Activated CD4-positive, alpha-beta T cell treated with anti-CD3 and anti-CD28 coated beads for 36 hours (primary cell): ENCODE measurements at regions not wholly inside any gene's neighbourhood (a gene's known extent, or its start where the extent isn't known, plus 50 kb on each side); places are given as distances from the start of the nearest gene placed in this dataset.

Experiments
- ATAC-seq: fragments of 200-7000 bp; cut with Tn5 transposase; one replicate; pipeline ENCODE4 v1.10.0; 2021; ENCODE audit warnings: mild to moderate bottlenecking, moderate library complexity
- CTCF ChIA-PET: fragments of 350-600 bp; sonication (Branson Sonifier 250); formaldehyde crosslinking; loops from one replicate; lab custom pipeline; 2021; ENCODE audit warnings: antibody characterized with exemption; lab: Charles Lee
- POLR2A ChIA-PET: fragments of 350-600 bp; sonication (Branson Sonifier 250); formaldehyde crosslinking; loops from one replicate; lab custom pipeline; 2021; ENCODE audit warnings: antibody characterized with exemption, inconsistent platforms; lab: Charles Lee
- DNase-seq: peaks from one replicate; pipeline ENCODE4 v3.0.0-alpha.2; 2020
- H3K27ac Mint-ChIP-seq: one replicate; pipeline ENCODE4 v1.8.0; 2021; ENCODE audit warnings: mixed read lengths
- H3K27me3 Mint-ChIP-seq: one replicate; pipeline ENCODE4 v1.8.0; 2021; ENCODE audit warnings: mixed read lengths
- H3K36me3 Mint-ChIP-seq: one replicate; pipeline ENCODE4 v1.8.0; 2021; ENCODE audit warnings: low read depth, mixed read lengths
- H3K4me1 Mint-ChIP-seq: one replicate; pipeline ENCODE4 v1.8.0; 2021; ENCODE audit warnings: mixed read lengths
- H3K4me3 Mint-ChIP-seq: one replicate; pipeline ENCODE4 v1.8.0; 2021; ENCODE audit warnings: mild to moderate bottlenecking, moderate library complexity, mixed read lengths
- H3K9me3 Mint-ChIP-seq: one replicate; pipeline ENCODE4 v1.8.0; 2021; ENCODE audit warnings: low read depth, mixed read lengths
- intact Hi-C, 2 experiments: fragments of 100-400 bp; cut with DNase I in 1 of 2; cut with micrococcal nuclease in 1 of 2; formaldehyde crosslinking; loops; one replicate each; pipeline versions ENCODE4 v1.14.2 to v1.15.1; 2022 to 2024; cut with DNase I, micrococcal nuclease

DNA sequence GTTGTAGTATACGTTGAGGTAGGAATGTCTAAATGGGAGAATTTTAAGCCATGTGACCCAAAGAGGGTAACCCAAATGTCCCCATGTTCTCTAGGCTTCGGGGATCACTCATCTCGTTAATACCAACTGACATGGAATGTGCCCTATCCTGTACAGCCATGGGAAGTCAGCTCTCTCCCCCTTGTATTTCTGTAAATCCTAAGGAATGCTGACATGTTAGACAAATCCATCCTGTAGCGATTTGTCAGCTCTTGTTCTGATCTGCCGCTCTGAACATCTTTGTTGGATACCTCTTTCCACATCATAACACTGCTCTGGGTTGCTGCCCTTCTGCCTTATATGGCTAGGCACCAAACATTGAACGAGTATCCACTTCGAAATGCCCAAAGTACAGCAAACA, 350.6 kb downstream of the RND3 start:
- Mint-ChIP-seq H3K9me3 (peaks cover 2% of the 10 kb centered on the region), H3K4me3 (no peak overlapping the region), H3K4me1 (no peaks in the 10 kb centered on the region), H3K27ac (no peak overlapping the region), H3K27me3 (peaks cover 2% of the 10 kb centered on the region), H3K36me3 (no peaks in the 10 kb centered on the region)
- intact Hi-C loops = no loop called here
- CTCF ChIA-PET = no interaction called here
- ATAC-seq (no peak), DNase-seq (no peak)
- POLR2A ChIA-PET = no interaction called here

DNA sequence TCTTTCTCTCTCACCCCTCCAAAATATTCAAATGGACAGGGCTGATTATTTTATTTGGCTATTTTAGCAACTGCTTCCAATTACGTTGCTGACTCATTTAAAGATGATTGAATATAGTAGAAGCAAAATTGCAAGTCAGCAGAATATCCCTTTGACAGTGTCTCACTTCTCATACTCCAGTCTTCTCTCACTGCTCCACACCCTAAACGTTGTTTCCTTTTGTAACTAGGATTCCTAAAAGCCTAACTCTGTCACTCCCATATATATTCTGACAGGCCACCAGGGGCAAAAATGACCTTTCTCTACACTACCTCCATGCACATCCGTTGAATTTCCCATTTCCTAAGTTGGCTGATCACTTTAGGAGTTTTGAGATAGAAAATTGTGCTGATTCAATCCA, 351.1 kb downstream of the RND3 start:
- intact Hi-C loops = no loop called here
- H3K27ac Mint-ChIP-seq = no peak overlapping the region
- DNase-seq (no peak), ATAC-seq (no peak)
- H3K9me3 Mint-ChIP-seq = peaks cover 2% of the 10 kb centered on the region
- no peaks in the 10 kb centered on the region for H3K36me3 Mint-ChIP-seq
- POLR2A ChIA-PET = no interaction called here
- peaks cover 2% of the 10 kb centered on the region for H3K27me3 Mint-ChIP-seq
- CTCF ChIA-PET = no interaction called here
- H3K4me3 Mint-ChIP-seq = no peak overlapping the region
- no peaks in the 10 kb centered on the region for H3K4me1 Mint-ChIP-seq

DNA sequence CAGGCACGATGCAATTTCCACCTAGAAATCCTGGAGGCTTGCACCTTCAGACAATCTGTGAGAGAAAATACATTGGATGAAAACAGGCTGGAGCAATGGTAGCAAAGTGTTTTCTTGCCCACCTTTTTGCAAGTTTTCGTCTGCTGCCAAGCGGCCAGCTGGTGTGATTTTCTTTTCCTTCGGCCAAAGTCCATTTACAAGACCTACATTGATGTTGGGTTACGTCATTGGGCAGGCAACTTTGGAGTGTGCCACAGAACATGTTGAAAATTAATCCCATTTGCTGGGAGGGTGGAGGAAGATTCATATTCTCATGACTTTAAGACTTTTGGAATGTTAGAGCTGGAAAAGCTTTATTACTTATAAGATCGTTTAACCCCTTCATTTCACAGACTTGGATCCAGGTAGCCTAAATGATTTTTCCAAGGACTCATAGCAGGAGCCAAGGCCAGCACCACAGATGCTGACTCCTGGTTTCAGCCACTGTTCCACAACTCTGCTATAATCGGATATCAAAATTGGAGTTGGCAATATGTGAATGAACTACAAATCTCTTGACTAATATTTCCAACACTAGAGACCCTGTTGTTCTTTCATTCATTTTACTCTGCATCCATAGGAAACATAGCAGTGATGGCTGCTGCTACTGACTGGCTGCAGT, 352.1 kb downstream of the RND3 start:
- POLR2A ChIA-PET = no interaction called here
- H3K36me3 Mint-ChIP-seq = no peaks in the 10 kb centered on the region
- H3K4me3 Mint-ChIP-seq = no peak overlapping the region
- no peak for DNase-seq
- no peak for ATAC-seq
- CTCF ChIA-PET = interaction anchor here (1.3 kb wide), 1 partner anchor 9 kb away, joined by 3 read pairs; no protein-coding TSS in a partner anchor
- no peak overlapping the region for H3K27ac Mint-ChIP-seq
- H3K4me1 Mint-ChIP-seq = no peaks in the 10 kb centered on the region
- H3K27me3 Mint-ChIP-seq = peaks cover 2% of the 10 kb centered on the region
- intact Hi-C loops = no loop called here
- H3K9me3 Mint-ChIP-seq = peaks cover 2% of the 10 kb centered on the region

DNA sequence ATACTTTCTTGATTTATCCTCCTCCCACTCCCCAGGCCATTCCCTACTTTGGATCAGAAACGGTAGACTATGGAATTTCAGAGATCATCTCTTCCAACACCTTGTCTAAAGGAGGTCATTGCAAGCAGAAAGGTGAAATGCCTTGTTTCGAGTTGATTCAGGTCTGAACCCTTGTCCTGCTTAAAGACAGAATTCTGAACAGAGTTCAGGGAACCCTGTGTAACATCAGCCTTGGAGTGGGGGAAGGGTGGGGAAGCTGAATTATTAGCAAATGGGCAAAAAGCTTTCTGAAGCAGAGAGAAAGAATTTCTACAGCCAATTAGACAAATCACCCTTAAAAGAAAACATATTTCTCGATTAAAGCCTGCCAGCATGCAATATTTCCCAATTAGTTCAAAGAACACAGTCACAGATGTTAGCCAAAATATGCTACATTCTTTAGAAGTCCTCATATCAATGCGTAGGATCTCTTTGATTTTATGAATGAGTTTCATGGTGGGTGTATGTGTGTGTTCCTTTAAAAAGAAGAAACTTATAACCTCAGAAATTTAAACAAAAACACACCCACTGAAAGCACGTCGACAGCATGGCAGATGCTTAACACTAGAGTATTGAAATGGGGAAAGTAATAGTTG, 353.1 kb downstream of the RND3 start:
- CTCF ChIA-PET = interaction anchor here (0.7 to 1.3 kb wide), 2 partner anchors 8 to 786 kb away, joined by 3 read pairs; no protein-coding TSS in a partner anchor
- Mint-ChIP-seq H3K27me3 (peaks cover 2% of the 10 kb centered on the region), H3K4me3 (no peak overlapping the region), H3K4me1 (no peaks in the 10 kb centered on the region), H3K27ac (no peak overlapping the region), H3K9me3 (peaks cover 2% of the 10 kb centered on the region), H3K36me3 (no peaks in the 10 kb centered on the region)
- intact Hi-C loops = no loop called here
- POLR2A ChIA-PET = no interaction called here
- no peak for DNase-seq
- no peak for ATAC-seq

DNA sequence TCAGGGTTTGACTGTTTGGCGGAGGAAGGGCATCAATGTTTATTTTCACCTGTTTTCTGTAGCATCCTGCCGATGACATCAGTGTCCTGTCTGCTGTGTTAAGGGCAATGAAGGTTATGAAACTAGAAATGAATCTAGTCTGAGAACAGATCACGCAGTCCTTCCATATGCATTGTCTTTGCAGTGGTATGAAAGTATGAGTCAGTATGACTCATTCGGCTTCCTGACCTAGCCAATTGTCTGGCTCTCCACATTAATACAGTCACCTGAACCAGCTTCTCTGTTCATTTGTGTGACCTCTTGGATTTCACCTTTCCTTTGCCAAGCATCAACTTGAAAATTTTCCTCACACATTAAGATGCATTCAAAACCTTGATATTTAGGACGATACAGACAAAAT, 353.8 kb downstream of the RND3 start:
- H3K4me3 Mint-ChIP-seq = no peak overlapping the region
- ChIA-PET POLR2A (no interaction called here), CTCF (no interaction called here)
- H3K27ac Mint-ChIP-seq = no peak overlapping the region
- intact Hi-C loops = no loop called here
- peak; percentile 93 for ATAC-seq
- H3K4me1 Mint-ChIP-seq = no peaks in the 10 kb centered on the region
- peaks cover 4% of the 10 kb centered on the region for H3K9me3 Mint-ChIP-seq
- DNase-seq = peak; percentile 19
- no peaks in the 10 kb centered on the region for H3K36me3 Mint-ChIP-seq
- peaks cover 2% of the 10 kb centered on the region for H3K27me3 Mint-ChIP-seq

GRCh38 chr2:150129921-150130575, 357.4 kb downstream of the RND3 start:
- CTCF ChIA-PET = no interaction called here
- H3K9me3 Mint-ChIP-seq = peaks cover 6% of the 10 kb centered on the region

GRCh38 chr2:150127995-150128394, 359.5 kb downstream of the RND3 start:
- intact Hi-C loops = no loop called here
- Mint-ChIP-seq H3K27me3 (no peaks in the 10 kb centered on the region), H3K4me1 (no peaks in the 10 kb centered on the region), H3K27ac (no peak overlapping the region), H3K4me3 (no peak overlapping the region), H3K9me3 (peaks cover 6% of the 10 kb centered on the region), H3K36me3 (no peaks in the 10 kb centered on the region)
- ChIA-PET CTCF (no interaction called here), POLR2A (no interaction called here)
- DNase-seq (no peak), ATAC-seq (no peak)

More at GRCh38 chr2:150129921-150130575, 357.4 kb downstream of the RND3 start:
- Mint-ChIP-seq H3K4me1 (no peaks in the 10 kb centered on the region), H3K36me3 (no peaks in the 10 kb centered on the region), H3K4me3 (no peak overlapping the region), H3K27me3 (no peaks in the 10 kb centered on the region), H3K27ac (no peak overlapping the region)
- intact Hi-C loops = no loop called here
- no peak for ATAC-seq
- no peak for DNase-seq
- POLR2A ChIA-PET = no interaction called here

DNA sequence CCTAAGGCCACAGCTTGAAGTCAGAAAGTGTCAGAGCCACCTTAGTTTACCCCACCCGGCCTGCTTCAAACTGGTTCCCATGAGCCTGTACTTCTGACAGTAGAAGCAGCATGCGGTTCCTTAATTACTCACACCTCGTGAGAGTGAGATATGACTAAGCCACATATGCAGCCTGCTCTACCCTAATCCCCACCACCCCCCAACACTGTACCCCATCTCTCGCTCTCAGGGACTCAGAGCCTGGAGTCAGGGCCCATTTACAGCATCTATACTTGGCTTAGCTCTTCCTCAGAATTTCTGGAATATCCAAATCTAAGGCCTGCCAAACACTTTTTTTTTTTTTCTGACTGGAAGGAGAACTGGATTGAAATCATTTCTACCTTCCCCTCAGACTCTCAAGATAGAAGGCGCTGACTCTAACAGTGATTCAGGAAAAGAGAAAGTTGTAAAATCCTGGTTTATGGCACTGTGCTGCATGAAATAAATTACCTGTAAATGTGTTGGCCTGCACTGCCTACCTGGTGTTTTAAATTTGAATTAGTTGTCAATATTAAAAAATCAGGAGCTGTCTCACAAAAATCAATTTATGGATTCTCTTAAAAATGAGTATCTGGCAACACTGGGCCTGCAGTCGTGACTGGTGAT, 360.0 kb downstream of the RND3 start:
- Mint-ChIP-seq H3K36me3 (no peaks in the 10 kb centered on the region), H3K4me3 (no peak overlapping the region), H3K4me1 (no peaks in the 10 kb centered on the region), H3K9me3 (peaks cover 6% of the 10 kb centered on the region), H3K27ac (no peak overlapping the region), H3K27me3 (no peaks in the 10 kb centered on the region)
- intact Hi-C loops = no loop called here
- DNase-seq (no peak), ATAC-seq (no peak)
- ChIA-PET POLR2A (interaction anchor here (0.7 kb wide), 1 partner anchor 125 kb away, joined by 3 read pairs; no protein-coding TSS in a partner anchor), CTCF (interaction anchor here (0.7 kb wide), 1 partner anchor 1309 kb away, joined by 3 read pairs; no protein-coding TSS in a partner anchor)

GRCh38 chr2:150126839-150127238, 360.6 kb downstream of the RND3 start:
- Mint-ChIP-seq H3K9me3 (peaks cover 6% of the 10 kb centered on the region), H3K27me3 (no peaks in the 10 kb centered on the region), H3K36me3 (no peaks in the 10 kb centered on the region), H3K27ac (no peak overlapping the region), H3K4me3 (no peak overlapping the region), H3K4me1 (no peaks in the 10 kb centered on the region)
- intact Hi-C loops = no loop called here
- ChIA-PET CTCF (interaction anchor here (0.7 to 1.2 kb wide), 2 partner anchors 8 to 1309 kb away, joined by 3 read pairs; no protein-coding TSS in a partner anchor), POLR2A (interaction anchor here (0.7 kb wide), 1 partner anchor 124 kb away, joined by 3 read pairs; no protein-coding TSS in a partner anchor)
- ATAC-seq (no peak), DNase-seq (no peak)

- DNase-seq = no peak
- no peaks in the 10 kb centered on the region for H3K4me1 Mint-ChIP-seq
- no peaks in the 10 kb centered on the region for H3K36me3 Mint-ChIP-seq
- peaks cover 6% of the 10 kb centered on the region for H3K9me3 Mint-ChIP-seq
- POLR2A ChIA-PET = no interaction called here
- CTCF ChIA-PET = interaction anchor here (1.2 kb wide), 1 partner anchor 8 kb away, joined by 3 read pairs; no protein-coding TSS in a partner anchor
- intact Hi-C loops = no loop called here
- H3K27ac Mint-ChIP-seq = no peak overlapping the region
- ATAC-seq = no peak
- no peaks in the 10 kb centered on the region for H3K27me3 Mint-ChIP-seq
- H3K4me3 Mint-ChIP-seq = no peak overlapping the region
Measured at GRCh38 chr2:150126143-150126740, 361.2 kb downstream of the RND3 start.

GRCh38 chr2:150125708-150126107, 361.8 kb downstream of the RND3 start:
- H3K4me3 Mint-ChIP-seq = no peak overlapping the region
- ATAC-seq = no peak
- no peaks in the 10 kb centered on the region for H3K36me3 Mint-ChIP-seq
- POLR2A ChIA-PET = no interaction called here
- intact Hi-C loops = no loop called here
- DNase-seq = no peak
- H3K9me3 Mint-ChIP-seq = peaks cover 6% of the 10 kb centered on the region
- H3K4me1 Mint-ChIP-seq = no peaks in the 10 kb centered on the region
- H3K27ac Mint-ChIP-seq = no peak overlapping the region
- CTCF ChIA-PET = interaction anchor here (1.2 kb wide), 1 partner anchor 9 kb away, joined by 3 read pairs; no protein-coding TSS in a partner anchor
- H3K27me3 Mint-ChIP-seq = no peaks in the 10 kb centered on the region
